NCI-H146 treated with DMSO at 0.1 percent for 48 hours (cell line): ENCODE measurements at regions not wholly inside any gene's neighbourhood (a gene's known extent, or its start where the extent isn't known, plus 50 kb on each side); places are given as distances from the start of the nearest gene placed in this dataset.
"Not testable (repeated sequence)": the region's sequence is repeated elsewhere in the genome, so short reads cannot be mapped to it uniquely, and the experiment has no call there.

Experiments
- DNase-seq: peaks from one replicate; lab custom pipeline; 2025; ENCODE audit not compliant: unreplicated experiment; lab: John Stamatoyannopoulos, UW

- DNase-seq = no peak
Measured at GRCh38 chr14:58725871-58726270, 88.1 kb downstream of the DACT1 start.

GRCh38 chr14:58730792-58731464 is 93.2 kb downstream of the DACT1 start:
- no peak for DNase-seq

- no peak for DNase-seq
Measured at GRCh38 chr14:58731465-58732293, 93.9 kb downstream of the DACT1 start.

GRCh38 chr14:58732387-58732786 is 94.6 kb downstream of the DACT1 start:
- DNase-seq = no peak

- no peak for DNase-seq
Measured at GRCh38 chr14:58733451-58734208, 95.9 kb downstream of the DACT1 start.

GRCh38 chr14:58735596-58735995 is 97.8 kb downstream of the DACT1 start:
- DNase-seq = no peak

GRCh38 chr14:58736606-58737005 is 98.8 kb downstream of the DACT1 start:
- DNase-seq = no peak

- no peak for DNase-seq
Measured at GRCh38 chr14:58737511-58737910, 99.7 kb downstream of the DACT1 start.

GRCh38 chr14:58738189-58738836 is 100.6 kb downstream of the DACT1 start:
- peak; percentile 19 for DNase-seq

GRCh38 chr14:58738876-58739275 is 101.1 kb downstream of the DACT1 start:
- no peak for DNase-seq

- DNase-seq = no peak
Measured at GRCh38 chr14:58739674-58740073, 101.9 kb downstream of the DACT1 start.

- no peak for DNase-seq
Measured at GRCh38 chr14:58740379-58740935, 102.7 kb downstream of the DACT1 start.

- no peak for DNase-seq
Measured at GRCh38 chr14:58744801-58745394, 107.1 kb downstream of the DACT1 start.

GRCh38 chr14:58746261-58746660 is 108.5 kb downstream of the DACT1 start:
- DNase-seq = no peak

GRCh38 chr14:58746701-58747100 is 108.9 kb downstream of the DACT1 start:
- DNase-seq = no peak

GRCh38 chr14:58747181-58747580 is 109.4 kb downstream of the DACT1 start:
- DNase-seq = no peak

GRCh38 chr14:58748251-58748650 is 110.5 kb downstream of the DACT1 start:
- DNase-seq = not testable (repeated sequence)

- DNase-seq = no peak
Measured at GRCh38 chr14:58749066-58749669, 111.4 kb downstream of the DACT1 start.

GRCh38 chr14:58750321-58751269 is 112.8 kb downstream of the DACT1 start:
- DNase-seq = no peak
